Heart left ventricle (tissue), 13 donors: ENCODE measurements at regions not wholly inside any gene's neighbourhood (a gene's known extent, or its start where the extent isn't known, plus 50 kb on each side); places are given as distances from the start of the nearest gene placed in this dataset.

Experiments used
- CTCF ChIP-seq, 12 donors: fragments of 200-600 bp; sonication (generic) in 4 of 12; IDR thresholded peaks; one replicate each; pipeline versions ENCODE4 v1.5.0 to v1.8.0; 2018 to 2022; ENCODE audit warnings: antibody characterized with exemption in 12 of 12, mild to moderate bottlenecking in 5 of 12
- POLR2A ChIP-seq, 2 donors: fragments of 450-650 bp; IDR thresholded peaks; one replicate each; pipeline ENCODE4 v1.6.1; 2017; ENCODE audit warnings: antibody characterized with exemption in 2 of 2, mild to moderate bottlenecking in 2 of 2, moderate library complexity in 2 of 2
- donor health status: ischemic (EF 13 %, LVEDD 7.1; RV severe dilation, severe dysfunction).
- donor health status: DM: no; HTN: yes; CAD: no.
- donor health status: DM: no; HTN: no; CAD: no.
- donor health status: ischemic (EF 25% LVEDD 6.9; RV normal size, moderate dysfunction).
- donor health status: ischemic (EF 25% LVEDD 5.7; RV mildly dilated, moderate dysfunction).
- donor health status: ischemic (EF 35%, LVEDD 5.7; RV mildly dilated, moderate dysfunction).
- donor health status: nonischemic (EF 11% LVEDD 7.7; RV severe dilation, severe dysfunction).
- donor health status: DM: yes; HTN: yes; CAD: no.
- donor health status: PGD.
- donor health status: ischemic (EF 29% LVEDD 5.4; RV normal size, mild dysfunction).
- donor health status: nonischemic (EF 23%, LVEDD 6.1; RV moderate dilation, normal function).

GRCh38 chr12:107331912-107332311 is 238.6 kb upstream of the CRY1 start:
- TF ChIP-seq CTCF (IDR thresholded peaks at IDR 0.05) (no peak), POLR2A (IDR thresholded peaks at IDR 0.05) (no peak)
